Upper lobe of left lung (tissue), 4 donors: ENCODE measurements at regions not wholly inside any gene's neighbourhood (a gene's known extent, or its start where the extent isn't known, plus 50 kb on each side); places are given as distances from the start of the nearest gene placed in this dataset.

Source experiments
- CTCF ChIP-seq, 6 experiments: fragments of 450-650 bp in 4 of 6; fragments of 200-600 bp in 2 of 6; sonication (generic) in 2 of 6; IDR thresholded peaks; one replicate each; pipeline ENCODE4 v1.5.1; 2016 to 2019; ENCODE audit warnings: antibody characterized with exemption in 6 of 6
- EP300 ChIP-seq, 4 donors: sonication (generic); formaldehyde crosslinking; IDR thresholded peaks; one replicate each; pipeline ENCODE4 v1.5.1; 2017; ENCODE audit warnings: antibody characterized with exemption in 4 of 4, control low read depth in 2 of 4
- POLR2A ChIP-seq, 4 donors: fragments of 450-650 bp; IDR thresholded peaks; one replicate each; pipeline ENCODE4 v1.5.1; 2016 to 2017; ENCODE audit warnings: antibody characterized with exemption in 4 of 4, mild to moderate bottlenecking in 2 of 4
- POLR2AphosphoS5 ChIP-seq, 2 donors: sonication (generic); formaldehyde crosslinking; IDR thresholded peaks; one replicate each; pipeline ENCODE4 v1.5.1; 2017; ENCODE audit warnings: antibody characterized with exemption in 2 of 2

GRCh38 chr7:15845868-15846267, 159.4 kb upstream of the MEOX2 start:
- TF ChIP-seq POLR2AphosphoS5 (IDR thresholded peaks at IDR 0.05), result no peak
- TF ChIP-seq CTCF (IDR thresholded peaks at IDR 0.05), result no peak
- no peak for TF ChIP-seq POLR2A (IDR thresholded peaks at IDR 0.05)
- no peak for TF ChIP-seq EP300 (IDR thresholded peaks at IDR 0.05)
